ENCODE measurements at regions not wholly inside any gene's neighbourhood (a gene's known extent, or its start where the extent isn't known, plus 50 kb on each side); places are given as distances from the start of the nearest gene placed in this dataset.

- no peaks in the 10 kb centered on the region for H3K27me3 Mint-ChIP-seq
- POLR2A ChIA-PET, result no interaction called here
- no peaks in the 10 kb centered on the region for H3K36me3 Mint-ChIP-seq
- H3K27ac Mint-ChIP-seq, result no peak overlapping the region
- H3K9me3 Mint-ChIP-seq, result no peaks in the 10 kb centered on the region
- ATAC-seq (ENCODE audit: low read depth), result no peak
- DNase-seq, result no peak
- no peaks in the 10 kb centered on the region for H3K4me1 Mint-ChIP-seq
- H3K4me3 Mint-ChIP-seq, result no peak overlapping the region
Measured at GRCh38 chr5:58215364-58215763, 244.5 kb downstream of the PLK2 start.

GRCh38 chr5:58211441-58211840 is 248.4 kb downstream of the PLK2 start:
- H3K4me1 Mint-ChIP-seq, result no peaks in the 10 kb centered on the region
- H3K27ac Mint-ChIP-seq, result no peak overlapping the region
- ATAC-seq (ENCODE audit: low read depth), result no peak
- POLR2A ChIA-PET, result no interaction called here
- H3K36me3 Mint-ChIP-seq, result no peaks in the 10 kb centered on the region
- no peak for DNase-seq
- H3K9me3 Mint-ChIP-seq, result no peaks in the 10 kb centered on the region
- H3K27me3 Mint-ChIP-seq, result peaks cover 2% of the 10 kb centered on the region
- no peak overlapping the region for H3K4me3 Mint-ChIP-seq

GRCh38 chr5:58208674-58209073 is 251.2 kb downstream of the PLK2 start:
- Mint-ChIP-seq H3K9me3 (no peaks in the 10 kb centered on the region), H3K27me3 (peaks cover 2% of the 10 kb centered on the region), H3K27ac (no peak overlapping the region), H3K4me3 (no peak overlapping the region), H3K36me3 (no peaks in the 10 kb centered on the region), H3K4me1 (no peaks in the 10 kb centered on the region)
- POLR2A ChIA-PET, result no interaction called here
- DNase-seq (no peak), ATAC-seq (ENCODE audit: low read depth) (no peak)

- no peak overlapping the region for H3K4me3 Mint-ChIP-seq
- peaks cover 2% of the 10 kb centered on the region for H3K27me3 Mint-ChIP-seq
- ATAC-seq (ENCODE audit: low read depth) (no peak), DNase-seq (no peak)
- POLR2A ChIA-PET, result no interaction called here
- H3K27ac Mint-ChIP-seq, result no peak overlapping the region
- H3K4me1 Mint-ChIP-seq, result no peaks in the 10 kb centered on the region
- H3K9me3 Mint-ChIP-seq, result no peaks in the 10 kb centered on the region
- H3K36me3 Mint-ChIP-seq, result no peaks in the 10 kb centered on the region
Measured at GRCh38 chr5:58207076-58207475, 252.8 kb downstream of the PLK2 start.

GRCh38 chr5:58204966-58205365 is 254.9 kb downstream of the PLK2 start:
- Mint-ChIP-seq H3K9me3 (no peaks in the 10 kb centered on the region), H3K36me3 (no peaks in the 10 kb centered on the region), H3K4me3 (no peak overlapping the region), H3K27me3 (peaks cover 2% of the 10 kb centered on the region), H3K27ac (no peak overlapping the region), H3K4me1 (no peaks in the 10 kb centered on the region)
- no peak for ATAC-seq (ENCODE audit: low read depth)
- no peak for DNase-seq
- POLR2A ChIA-PET, result no interaction called here

GRCh38 chr5:58202941-58203444 is 256.9 kb downstream of the PLK2 start:
- Mint-ChIP-seq H3K4me1 (no peaks in the 10 kb centered on the region), H3K36me3 (no peaks in the 10 kb centered on the region), H3K9me3 (no peaks in the 10 kb centered on the region), H3K27ac (no peak overlapping the region), H3K27me3 (peaks cover 1% of the 10 kb centered on the region), H3K4me3 (no peak overlapping the region)
- POLR2A ChIA-PET, result no interaction called here
- ATAC-seq (ENCODE audit: low read depth) (no peak), DNase-seq (no peak)

GRCh38 chr5:58201922-58202648 is 257.8 kb downstream of the PLK2 start:
- H3K27me3 Mint-ChIP-seq, result no peaks in the 10 kb centered on the region
- ATAC-seq (ENCODE audit: low read depth) (no peak), DNase-seq (no peak)
- H3K27ac Mint-ChIP-seq, result no peak overlapping the region
- no peaks in the 10 kb centered on the region for H3K36me3 Mint-ChIP-seq
- no peak overlapping the region for H3K4me3 Mint-ChIP-seq
- POLR2A ChIA-PET, result no interaction called here
- H3K9me3 Mint-ChIP-seq, result no peaks in the 10 kb centered on the region
- H3K4me1 Mint-ChIP-seq, result no peaks in the 10 kb centered on the region

- no peaks in the 10 kb centered on the region for H3K36me3 Mint-ChIP-seq
- H3K4me1 Mint-ChIP-seq, result no peaks in the 10 kb centered on the region
- H3K27ac Mint-ChIP-seq, result no peak overlapping the region
- no peak for DNase-seq
- ATAC-seq (ENCODE audit: low read depth), result no peak
- H3K9me3 Mint-ChIP-seq, result no peaks in the 10 kb centered on the region
- H3K4me3 Mint-ChIP-seq, result no peak overlapping the region
- no peaks in the 10 kb centered on the region for H3K27me3 Mint-ChIP-seq
- POLR2A ChIA-PET, result no interaction called here
Measured at GRCh38 chr5:58200451-58200850, 259.4 kb downstream of the PLK2 start.

- H3K27me3 Mint-ChIP-seq, result no peaks in the 10 kb centered on the region
- ATAC-seq (ENCODE audit: low read depth) (no peak), DNase-seq (no peak)
- H3K27ac Mint-ChIP-seq, result no peak overlapping the region
- H3K36me3 Mint-ChIP-seq, result no peaks in the 10 kb centered on the region
- no peaks in the 10 kb centered on the region for H3K9me3 Mint-ChIP-seq
- POLR2A ChIA-PET, result no interaction called here
- no peak overlapping the region for H3K4me3 Mint-ChIP-seq
- no peaks in the 10 kb centered on the region for H3K4me1 Mint-ChIP-seq
Measured at GRCh38 chr5:58199087-58199486, 260.8 kb downstream of the PLK2 start.

GRCh38 chr5:58198330-58198729 is 261.6 kb downstream of the PLK2 start:
- ATAC-seq (ENCODE audit: low read depth), result no peak
- no peaks in the 10 kb centered on the region for H3K4me1 Mint-ChIP-seq
- DNase-seq, result no peak
- no peak overlapping the region for H3K4me3 Mint-ChIP-seq
- no peak overlapping the region for H3K27ac Mint-ChIP-seq
- no peaks in the 10 kb centered on the region for H3K9me3 Mint-ChIP-seq
- H3K27me3 Mint-ChIP-seq, result no peaks in the 10 kb centered on the region
- no peaks in the 10 kb centered on the region for H3K36me3 Mint-ChIP-seq
- POLR2A ChIA-PET, result no interaction called here

- no peaks in the 10 kb centered on the region for H3K27me3 Mint-ChIP-seq
- DNase-seq, result no peak
- POLR2A ChIA-PET, result no interaction called here
Measured at GRCh38 chr5:58197875-58198274, 262.0 kb downstream of the PLK2 start.

GRCh38 chr5:58191443-58191842 is 268.4 kb downstream of the PLK2 start:
- ATAC-seq (ENCODE audit: low read depth) (no peak), DNase-seq (no peak)
- no peak overlapping the region for H3K27ac Mint-ChIP-seq
- no peaks in the 10 kb centered on the region for H3K9me3 Mint-ChIP-seq
- H3K4me3 Mint-ChIP-seq, result no peak overlapping the region
- H3K36me3 Mint-ChIP-seq, result no peaks in the 10 kb centered on the region
- POLR2A ChIA-PET, result no interaction called here
- no peaks in the 10 kb centered on the region for H3K4me1 Mint-ChIP-seq
- no peaks in the 10 kb centered on the region for H3K27me3 Mint-ChIP-seq

More at GRCh38 chr5:58197875-58198274, 262.0 kb downstream of the PLK2 start:
- H3K9me3 Mint-ChIP-seq, result no peaks in the 10 kb centered on the region
- no peaks in the 10 kb centered on the region for H3K4me1 Mint-ChIP-seq
- no peaks in the 10 kb centered on the region for H3K36me3 Mint-ChIP-seq
- H3K4me3 Mint-ChIP-seq, result no peak overlapping the region
- no peak for ATAC-seq (ENCODE audit: low read depth)
- H3K27ac Mint-ChIP-seq, result no peak overlapping the region

- Mint-ChIP-seq H3K27me3 (no peaks in the 10 kb centered on the region), H3K4me1 (no peaks in the 10 kb centered on the region), H3K9me3 (no peaks in the 10 kb centered on the region), H3K36me3 (no peaks in the 10 kb centered on the region), H3K4me3 (no peak overlapping the region), H3K27ac (no peak overlapping the region)
- ATAC-seq (ENCODE audit: low read depth), result no peak
- DNase-seq, result no peak
- POLR2A ChIA-PET, result no interaction called here
Measured at GRCh38 chr5:58188262-58188651, 271.6 kb downstream of the PLK2 start.

GRCh38 chr5:58187432-58188261 is 272.2 kb downstream of the PLK2 start:
- no peak for DNase-seq
- POLR2A ChIA-PET, result no interaction called here
- Mint-ChIP-seq H3K27ac (no peak overlapping the region), H3K4me3 (no peak overlapping the region), H3K9me3 (no peaks in the 10 kb centered on the region), H3K36me3 (no peaks in the 10 kb centered on the region), H3K4me1 (no peaks in the 10 kb centered on the region), H3K27me3 (no peaks in the 10 kb centered on the region)
- ATAC-seq (ENCODE audit: low read depth), result no peak

Measured in activated naive CD8-positive, alpha-beta T cell treated with anti-CD3 and anti-CD28 coated beads, Interleukin-2, amount 10 ng/mL, durations not matched to agents 7 days and 5 days (primary cell).